Thoracic aorta (tissue), 2 donors: ENCODE measurements at regions not wholly inside any gene's neighbourhood (a gene's known extent, or its start where the extent isn't known, plus 50 kb on each side); places are given as distances from the start of the nearest gene placed in this dataset.
A peak's percentile ranks its signal among the peaks of the same experiment; 100 is the strongest.

Source experiments
- ATAC-seq: fragments of 150-250 bp; one replicate; pipeline ENCODE4 v1.8.0; 2017; ENCODE audit warnings: low read depth; ENCODE audit not compliant: insufficient number of reproducible peaks, low FRiP score
- DNase-seq: peaks from one replicate; pipeline ENCODE4 v3.0.0-alpha.2; 2020; ENCODE audit warnings: low spot score
- H3K27ac ChIP-seq, 2 donors: fragments of 200-600 bp; sonication (generic); 1 replicate in 1 of 2; 2 replicates in 1 of 2; pipeline ENCODE4 v1.5.1; 2016; ENCODE audit warnings: mild to moderate bottlenecking in 2 of 2, moderate library complexity in 2 of 2
- H3K27me3 ChIP-seq: fragments of 200-600 bp; sonication (generic); replicated peaks from 2 replicates; pipeline ENCODE4 v1.6.0; 2016; ENCODE audit warnings: mild to moderate bottlenecking; ENCODE audit not compliant: insufficient read depth
- H3K36me3 ChIP-seq: fragments of 200-600 bp; sonication (generic); one replicate; pipeline ENCODE4 v1.5.1; 2016
- H3K4me1 ChIP-seq, 2 donors: fragments of 200-600 bp; sonication (generic); 1 replicate in 1 of 2; 2 replicates in 1 of 2; pipeline versions ENCODE4 v1.5.1 to v1.6.0; 2016; ENCODE audit warnings: low read depth in 2 of 2, mild to moderate bottlenecking in 1 of 2; ENCODE audit not compliant: control insufficient read depth in 1 of 2
- H3K4me3 ChIP-seq: fragments of 200-600 bp; sonication (generic); 2 replicates; pipeline ENCODE4 v1.5.1; 2016; ENCODE audit warnings: mild to moderate bottlenecking
- H3K9me3 ChIP-seq: fragments of 200-600 bp; sonication (generic); 2 replicates; pipeline ENCODE4 v1.5.1; 2016
- TF ChIP-seq, protein P1 (sequence below): fragments of 200-600 bp; sonication (generic); IDR thresholded peaks from one replicate; pipeline ENCODE4 v1.5.1; 2019; ENCODE audit warnings: antibody characterized with exemption

DNA sequence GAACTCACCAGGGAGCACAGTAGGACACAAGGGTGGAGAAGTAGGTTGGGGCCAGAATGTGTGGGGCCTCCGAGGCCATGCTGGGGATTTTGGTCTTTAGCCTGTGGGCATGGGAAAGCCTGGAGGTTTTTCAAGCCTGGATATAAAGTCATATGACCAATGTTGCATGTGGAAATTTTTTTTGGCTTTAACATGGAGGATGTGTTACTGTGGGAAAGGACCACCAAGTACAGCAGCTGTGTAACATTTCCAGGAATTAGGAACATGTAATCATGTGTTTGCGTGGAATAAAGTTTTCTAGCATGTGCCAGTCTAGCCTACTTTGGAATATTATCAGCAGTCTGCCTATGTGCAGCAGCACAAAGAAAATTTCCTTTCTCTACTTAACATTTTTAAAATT lies 78.5 kb downstream of the TNFSF18 start:
- ATAC-seq (no peak), DNase-seq (no peak)
- Histone ChIP-seq H3K27me3 (no peaks in the 10 kb centered on the region), H3K27ac (no peak overlapping the region), H3K36me3 (no peaks in the 10 kb centered on the region), H3K9me3 (no peaks in the 10 kb centered on the region), H3K4me1 (peaks cover 7 to 13% of the 10 kb centered on the region in 2 donors), H3K4me3 (no peak overlapping the region)
- TF ChIP-seq, protein P1, sequence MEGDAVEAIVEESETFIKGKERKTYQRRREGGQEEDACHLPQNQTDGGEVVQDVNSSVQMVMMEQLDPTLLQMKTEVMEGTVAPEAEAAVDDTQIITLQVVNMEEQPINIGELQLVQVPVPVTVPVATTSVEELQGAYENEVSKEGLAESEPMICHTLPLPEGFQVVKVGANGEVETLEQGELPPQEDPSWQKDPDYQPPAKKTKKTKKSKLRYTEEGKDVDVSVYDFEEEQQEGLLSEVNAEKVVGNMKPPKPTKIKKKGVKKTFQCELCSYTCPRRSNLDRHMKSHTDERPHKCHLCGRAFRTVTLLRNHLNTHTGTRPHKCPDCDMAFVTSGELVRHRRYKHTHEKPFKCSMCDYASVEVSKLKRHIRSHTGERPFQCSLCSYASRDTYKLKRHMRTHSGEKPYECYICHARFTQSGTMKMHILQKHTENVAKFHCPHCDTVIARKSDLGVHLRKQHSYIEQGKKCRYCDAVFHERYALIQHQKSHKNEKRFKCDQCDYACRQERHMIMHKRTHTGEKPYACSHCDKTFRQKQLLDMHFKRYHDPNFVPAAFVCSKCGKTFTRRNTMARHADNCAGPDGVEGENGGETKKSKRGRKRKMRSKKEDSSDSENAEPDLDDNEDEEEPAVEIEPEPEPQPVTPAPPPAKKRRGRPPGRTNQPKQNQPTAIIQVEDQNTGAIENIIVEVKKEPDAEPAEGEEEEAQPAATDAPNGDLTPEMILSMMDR, result no peak

DNA sequence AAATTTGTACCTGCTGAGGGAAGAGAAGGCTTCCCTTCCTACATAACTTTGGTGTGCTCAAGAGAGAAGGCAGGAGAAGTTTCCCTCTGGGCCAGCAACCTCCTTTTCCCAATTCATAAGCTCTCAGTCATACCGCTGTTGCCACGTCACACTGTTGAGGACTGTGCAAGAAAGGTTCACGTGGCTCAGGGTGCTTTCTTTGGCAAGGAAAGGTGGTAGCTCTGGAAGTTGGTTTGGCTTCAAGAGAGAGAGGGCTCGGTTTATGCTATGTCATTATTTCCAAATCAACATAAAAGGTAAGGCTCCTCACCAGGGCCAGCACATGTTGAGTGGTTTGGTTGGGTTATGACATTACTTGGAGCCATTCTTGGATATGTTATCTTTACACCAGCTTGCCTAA lies 77.3 kb downstream of the TNFSF18 start:
- H3K4me1 ChIP-seq, result peaks cover 7 to 13% of the 10 kb centered on the region in 2 donors
- H3K9me3 ChIP-seq, result no peaks in the 10 kb centered on the region
- TF ChIP-seq, protein P1, result no peak
- no peaks in the 10 kb centered on the region for H3K27me3 ChIP-seq
- no peak overlapping the region for H3K4me3 ChIP-seq
- H3K36me3 ChIP-seq, result no peaks in the 10 kb centered on the region
- ATAC-seq (peak; percentile 78), DNase-seq (no peak)
- H3K27ac ChIP-seq, result no peak overlapping the region

DNA sequence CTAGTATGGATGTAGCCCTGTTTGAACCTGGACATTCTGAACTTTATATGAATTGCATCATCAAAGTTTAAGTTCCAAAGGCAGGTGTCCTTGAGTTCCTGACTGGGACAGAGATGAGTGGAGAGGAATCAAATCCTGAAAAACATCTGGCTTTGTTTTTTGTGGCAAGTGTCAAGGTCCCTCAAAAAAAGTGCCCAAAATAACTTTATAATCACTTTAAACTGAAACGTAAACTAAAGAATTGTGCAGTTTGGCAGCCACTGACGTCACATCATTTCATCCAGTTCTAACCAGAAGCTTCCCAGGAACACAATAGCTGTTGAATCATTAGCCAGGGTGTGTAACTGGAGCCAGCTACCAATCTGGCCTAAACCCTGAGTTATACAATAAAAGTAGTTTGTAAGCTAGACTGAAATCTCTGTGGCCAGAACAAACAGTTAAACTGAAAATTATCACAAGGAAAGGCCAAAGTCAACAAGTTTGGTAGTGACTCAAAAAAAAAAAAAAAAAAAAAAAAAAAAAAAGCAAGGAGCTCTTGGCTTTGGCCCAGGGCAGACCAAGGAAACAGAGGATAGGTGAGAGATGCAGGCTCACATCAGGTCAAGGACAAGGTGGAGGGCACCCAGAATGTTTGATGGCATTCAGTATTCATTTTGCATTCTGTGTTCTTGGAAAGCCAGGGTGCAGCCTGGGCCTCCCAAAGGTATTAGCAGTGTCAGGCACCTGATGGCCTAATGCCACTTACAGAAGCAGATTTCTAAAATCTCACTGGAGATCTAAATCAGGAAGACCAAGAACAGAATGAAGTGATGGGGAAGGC lies 74.3 kb downstream of the TNFSF18 start:
- TF ChIP-seq, protein P1, result no peak
- Histone ChIP-seq H3K27ac (no peak overlapping the region), H3K27me3 (no peaks in the 10 kb centered on the region), H3K9me3 (no peaks in the 10 kb centered on the region), H3K4me1 (peaks cover 7 to 13% of the 10 kb centered on the region in 2 donors), H3K36me3 (no peaks in the 10 kb centered on the region), H3K4me3 (no peak overlapping the region)
- no peak for ATAC-seq
- DNase-seq, result no peak

DNA sequence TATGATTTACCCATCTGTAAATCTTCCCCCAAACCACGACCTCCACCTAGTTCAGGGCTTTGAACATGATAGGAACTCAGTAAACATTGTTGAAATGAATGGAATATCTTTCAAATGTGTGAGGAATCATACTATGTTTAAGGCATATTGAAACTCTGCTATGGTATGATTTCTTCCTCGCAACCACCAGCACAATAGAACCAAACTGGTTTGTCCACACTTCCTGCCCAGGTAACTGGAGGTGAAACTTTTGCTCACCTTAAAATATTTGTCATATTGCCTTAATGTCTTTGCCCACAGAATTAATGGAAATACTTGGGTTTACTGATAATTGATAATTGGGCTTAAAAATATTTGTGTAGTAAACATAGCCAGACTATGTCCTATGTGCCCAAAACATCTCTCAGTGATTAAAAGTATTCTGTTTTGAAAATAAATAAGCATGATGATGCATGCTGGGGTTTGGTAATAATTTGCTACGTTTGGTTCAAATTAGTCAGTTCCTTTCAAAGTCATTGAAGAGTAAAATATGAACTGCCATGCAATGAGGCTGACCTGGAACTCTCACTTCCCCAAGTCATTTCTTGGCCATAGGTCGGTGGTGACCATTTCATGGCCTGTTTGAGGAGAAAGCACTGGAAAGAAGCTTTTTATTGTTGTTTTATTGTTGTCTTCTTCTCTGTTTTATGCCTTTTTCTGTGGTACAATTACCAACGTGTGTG lies 73.3 kb downstream of the TNFSF18 start:
- no peak for ATAC-seq
- Histone ChIP-seq H3K27me3 (no peaks in the 10 kb centered on the region), H3K4me3 (no peak overlapping the region), H3K36me3 (no peaks in the 10 kb centered on the region), H3K4me1 (peaks cover 7 to 13% of the 10 kb centered on the region in 2 donors), H3K9me3 (no peaks in the 10 kb centered on the region), H3K27ac (no peak overlapping the region)
- no peak for DNase-seq
- TF ChIP-seq, protein P1, result no peak

DNA sequence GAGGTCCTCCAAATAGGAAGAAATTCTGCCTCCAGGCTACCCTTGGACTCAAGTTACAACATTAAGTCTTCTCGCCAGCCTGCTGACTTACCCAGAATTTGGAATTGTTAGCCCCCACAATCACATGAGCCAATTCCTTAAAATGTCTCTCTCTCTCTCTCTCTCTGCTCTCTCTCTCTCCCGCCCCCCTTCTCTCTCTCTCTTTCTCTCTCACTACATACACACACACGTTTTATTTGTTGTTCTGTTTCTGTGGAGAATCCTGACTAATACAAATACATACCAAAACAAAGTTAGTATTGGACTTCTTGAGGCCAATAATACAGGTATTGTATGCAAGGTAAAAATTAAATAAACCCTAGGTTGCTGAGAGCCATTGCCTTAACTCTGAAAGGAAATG lies 72.1 kb downstream of the TNFSF18 start:
- Histone ChIP-seq H3K9me3 (no peaks in the 10 kb centered on the region), H3K27me3 (no peaks in the 10 kb centered on the region), H3K4me1 (peaks cover 3 to 7% of the 10 kb centered on the region in 2 donors), H3K4me3 (no peak overlapping the region), H3K27ac (no peak overlapping the region), H3K36me3 (no peaks in the 10 kb centered on the region)
- TF ChIP-seq, protein P1, result no peak
- ATAC-seq, result no peak
- no peak for DNase-seq
